ENCODE measurements at regions not wholly inside any gene's neighbourhood (a gene's known extent, or its start where the extent isn't known, plus 50 kb on each side); places are given as distances from the start of the nearest gene placed in this dataset.

DNA sequence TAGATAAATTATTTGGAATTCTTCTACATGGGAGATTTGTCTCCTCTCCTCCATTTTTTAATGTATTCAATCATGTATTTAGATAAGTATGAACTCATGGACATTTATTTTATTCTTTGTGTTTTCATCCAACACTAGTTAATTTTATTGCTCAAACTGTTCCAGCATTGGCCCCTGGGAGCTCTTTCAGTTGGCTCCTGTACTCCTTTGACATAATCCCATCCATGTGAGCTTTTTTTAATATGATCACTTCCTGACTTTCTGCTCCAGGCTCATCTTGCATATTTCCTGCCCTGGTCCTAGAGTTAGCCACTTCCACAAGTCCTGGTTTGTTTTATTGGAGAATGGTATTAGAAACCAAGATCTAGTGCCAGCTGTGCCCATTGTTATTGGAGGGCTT, 419.0 kb upstream of the CDH11 start:
- TF ChIP-seq, protein P1, sequence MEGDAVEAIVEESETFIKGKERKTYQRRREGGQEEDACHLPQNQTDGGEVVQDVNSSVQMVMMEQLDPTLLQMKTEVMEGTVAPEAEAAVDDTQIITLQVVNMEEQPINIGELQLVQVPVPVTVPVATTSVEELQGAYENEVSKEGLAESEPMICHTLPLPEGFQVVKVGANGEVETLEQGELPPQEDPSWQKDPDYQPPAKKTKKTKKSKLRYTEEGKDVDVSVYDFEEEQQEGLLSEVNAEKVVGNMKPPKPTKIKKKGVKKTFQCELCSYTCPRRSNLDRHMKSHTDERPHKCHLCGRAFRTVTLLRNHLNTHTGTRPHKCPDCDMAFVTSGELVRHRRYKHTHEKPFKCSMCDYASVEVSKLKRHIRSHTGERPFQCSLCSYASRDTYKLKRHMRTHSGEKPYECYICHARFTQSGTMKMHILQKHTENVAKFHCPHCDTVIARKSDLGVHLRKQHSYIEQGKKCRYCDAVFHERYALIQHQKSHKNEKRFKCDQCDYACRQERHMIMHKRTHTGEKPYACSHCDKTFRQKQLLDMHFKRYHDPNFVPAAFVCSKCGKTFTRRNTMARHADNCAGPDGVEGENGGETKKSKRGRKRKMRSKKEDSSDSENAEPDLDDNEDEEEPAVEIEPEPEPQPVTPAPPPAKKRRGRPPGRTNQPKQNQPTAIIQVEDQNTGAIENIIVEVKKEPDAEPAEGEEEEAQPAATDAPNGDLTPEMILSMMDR (IDR thresholded peaks at IDR 0.05; ENCODE audit: insufficient read depth, low read depth, low read length, missing control alignments) = no peak
- DNase-seq (ENCODE audit: low read depth) = no peak
- no peak overlapping the region for H3K4me3 ChIP-seq (ENCODE audit: low read depth, low read length)

GRCh38 chr16:65538976-65539375, 417.1 kb upstream of the CDH11 start:
- no peak overlapping the region for H3K4me3 ChIP-seq (ENCODE audit: low read depth, low read length)
- DNase-seq (ENCODE audit: low read depth) = no peak
- TF ChIP-seq, protein P1 (IDR thresholded peaks at IDR 0.05; ENCODE audit: insufficient read depth, low read depth, low read length, missing control alignments) = no peak

DNA sequence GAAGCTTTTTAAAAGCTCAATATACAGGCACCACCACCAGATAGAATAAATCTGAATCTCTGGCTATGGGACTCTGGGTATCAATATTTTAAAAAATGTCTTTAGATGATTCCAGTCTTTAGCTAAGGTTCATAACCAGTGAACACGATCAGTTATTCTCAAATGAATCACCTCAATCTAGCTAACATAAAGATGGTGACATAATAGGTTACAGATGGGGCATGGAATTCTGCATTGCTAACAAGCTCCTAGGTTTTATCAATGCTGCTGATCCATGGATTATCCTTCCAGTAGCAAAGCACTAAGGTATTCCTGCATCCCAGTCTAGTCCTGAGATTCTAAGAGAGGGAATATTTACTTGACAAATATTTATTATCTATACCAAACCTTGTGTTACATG, 415.5 kb upstream of the CDH11 start:
- TF ChIP-seq, protein P1 (IDR thresholded peaks at IDR 0.05; ENCODE audit: insufficient read depth, low read depth, low read length, missing control alignments) = no peak
- H3K4me3 ChIP-seq (ENCODE audit: low read depth, low read length) = no peak overlapping the region
- DNase-seq (ENCODE audit: low read depth) = no peak

DNA sequence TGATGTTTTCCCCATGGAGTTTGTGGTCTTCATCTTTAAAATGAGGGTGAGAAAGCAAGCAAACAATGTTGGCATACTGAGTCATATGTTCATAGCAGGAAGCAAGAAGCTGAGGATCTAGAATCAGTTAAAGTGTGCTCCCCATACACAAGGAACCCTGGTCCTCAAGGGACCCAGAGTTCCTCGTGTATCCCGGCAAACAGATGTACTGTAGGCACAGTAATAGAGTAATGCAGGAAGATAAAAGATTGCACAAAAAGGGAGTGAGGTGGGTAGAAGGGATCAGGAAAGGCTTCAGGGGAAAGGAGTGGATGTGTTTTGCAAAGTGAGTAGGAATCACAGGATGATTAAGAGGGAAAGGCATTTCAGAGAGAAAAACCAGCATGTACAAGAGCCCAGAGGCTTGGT, 412.3 kb upstream of the CDH11 start:
- TF ChIP-seq, protein P1 (IDR thresholded peaks at IDR 0.05; ENCODE audit: insufficient read depth, low read depth, low read length, missing control alignments) = no peak
- H3K4me3 ChIP-seq (ENCODE audit: low read depth, low read length) = no peak overlapping the region
- no peak for DNase-seq (ENCODE audit: low read depth)

- DNase-seq (ENCODE audit: low read depth) = no peak
- TF ChIP-seq, protein P1 (IDR thresholded peaks at IDR 0.05; ENCODE audit: insufficient read depth, low read depth, low read length, missing control alignments) = no peak
- no peak overlapping the region for H3K4me3 ChIP-seq (ENCODE audit: low read depth, low read length)
Observed at GRCh38 chr16:65532846-65533245, 411.0 kb upstream of the CDH11 start.

- no peak for DNase-seq (ENCODE audit: low read depth)
- no peak overlapping the region for H3K4me3 ChIP-seq (ENCODE audit: low read depth, low read length)
- TF ChIP-seq, protein P1 (IDR thresholded peaks at IDR 0.05; ENCODE audit: insufficient read depth, low read depth, low read length, missing control alignments) = no peak
Observed at GRCh38 chr16:65532258-65532657, 410.4 kb upstream of the CDH11 start.

DNA sequence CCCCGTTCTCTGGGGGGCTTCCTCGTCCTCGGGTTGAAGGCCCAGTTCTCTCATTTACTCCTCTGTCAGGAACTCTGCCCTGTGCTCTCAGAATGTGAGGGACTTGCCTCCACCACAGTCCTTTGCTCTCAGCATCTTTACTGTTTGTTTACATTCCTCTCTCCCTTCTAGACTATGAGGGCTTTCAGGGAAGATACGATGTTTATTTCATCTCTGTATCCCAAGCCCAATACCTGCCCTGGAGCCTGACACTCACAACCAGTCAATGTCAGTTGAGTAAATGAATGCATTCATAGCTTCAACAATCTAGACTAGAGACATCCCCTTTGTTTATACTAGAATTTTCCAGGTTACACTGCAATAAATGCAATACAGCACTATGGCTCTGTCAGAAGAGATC, 409.6 kb upstream of the CDH11 start:
- no peak overlapping the region for H3K4me3 ChIP-seq (ENCODE audit: low read depth, low read length)
- TF ChIP-seq, protein P1 (IDR thresholded peaks at IDR 0.05; ENCODE audit: insufficient read depth, low read depth, low read length, missing control alignments) = no peak
- DNase-seq (ENCODE audit: low read depth) = no peak
